ENCODE measurements at regions not wholly inside any gene's neighbourhood (a gene's known extent, or its start where the extent isn't known, plus 50 kb on each side); places are given as distances from the start of the nearest gene placed in this dataset.

GRCh38 chr7:84364708-84365107 is 170.1 kb upstream of the SEMA3A start:
- Histone ChIP-seq H3K36me3 (ENCODE audit: control insufficient read depth in 2 of 2, insufficient read depth in 2 of 2, low read length in 1 of 2) (no peaks in the 10 kb centered on the region), H4K20me1 (ENCODE audit: control insufficient read depth, insufficient read depth) (no peaks in the 10 kb centered on the region), H3K9ac (ENCODE audit: control insufficient read depth, insufficient read depth, low read length) (no peak overlapping the region), H3K4me2 (ENCODE audit: control insufficient read depth, insufficient read depth) (no peak overlapping the region), H3K27ac (ENCODE audit: control insufficient read depth, insufficient read depth) (no peak overlapping the region), H3K9me3 (replicated peaks; ENCODE audit: control insufficient read depth, insufficient read depth, low read length) (no peaks in the 10 kb centered on the region), H2AFZ (ENCODE audit: control insufficient read depth, low read depth, low read length) (no peak overlapping the region), H3K79me2 (ENCODE audit: control insufficient read depth, insufficient read depth, low read length) (no peaks in the 10 kb centered on the region), H3K4me1 (ENCODE audit: control insufficient read depth, insufficient read depth, low read length) (no peaks in the 10 kb centered on the region), H3K27me3 (replicated peaks in 1 of 2; ENCODE audit: control insufficient read depth in 2 of 2, insufficient read depth in 2 of 2, low read length in 1 of 2) (no peaks in the 10 kb centered on the region), H3K4me3 (no peak overlapping the region)
- intact Hi-C loops (cut with micrococcal nuclease; ENCODE audit: unreplicated experiment) (no loop called here), in situ Hi-C loops (cut with MboI) (no loop called here)
- ChIA-PET SMC1A (ENCODE audit: uncharacterized antibody, unreplicated experiment) (interaction anchor here (0.6 to 1.6 kb wide), 2 partner anchors 19 to 169 kb away, joined by 3 read pairs; no protein-coding TSS in a partner anchor), RAD21 (ENCODE audit: unreplicated experiment) (no interaction called here), POLR2A (no interaction called here), CTCF (no interaction called here)
- FAIRE-seq (no peak), ATAC-seq (no peak), DNase-seq (ENCODE audit: low read depth, low spot score) (no peak)
- 0% methylated on average over 1 of the region's 1 CpG for whole genome bisulfite sequencing (ENCODE audit: insufficient coverage, insufficient replicate concordance, low lambda C conversion rate, missing lambda C conversion rate)
- BruUV-seq (replicated peaks), result no TSS peak
- no peak for TF ChIP-seq ZZZ3 (IDR thresholded peaks at IDR 0.05; ENCODE audit: control insufficient read depth, insufficient read length, low read depth)
- TF ChIP-seq EP300 (IDR thresholded peaks at IDR 0.05; ENCODE audit: borderline replicate concordance in 1 of 2, control insufficient read depth in 1 of 2, low read depth in 2 of 2, low read length in 2 of 2), result no peak
- TF ChIP-seq CREB1 (IDR thresholded peaks at IDR 0.05; ENCODE audit: low read depth), result no peak
- TF ChIP-seq POLR2AphosphoS5 (IDR thresholded peaks at IDR 0.05; ENCODE audit: low read length), result no peak
- TF ChIP-seq ESRRA (IDR thresholded peaks at IDR 0.05; ENCODE audit: low read length), result no peak
- no peak for TF ChIP-seq KDM1A (IDR thresholded peaks at IDR 0.05; ENCODE audit: borderline replicate concordance)
- no peak for TF ChIP-seq SIX5 (IDR thresholded peaks at IDR 0.05; ENCODE audit: low read depth, low read length, severe bottlenecking)
- no peak for TF ChIP-seq RUNX3 (IDR thresholded peaks at IDR 0.05; ENCODE audit: low read length)
- TF ChIP-seq LARP7 (IDR thresholded peaks at IDR 0.05), result no peak
- TF ChIP-seq EED (IDR thresholded peaks at IDR 0.05; ENCODE audit: low read depth), result no peak
- TF ChIP-seq PAX5 (IDR thresholded peaks at IDR 0.05; ENCODE audit: borderline replicate concordance, low read depth, low read length), result no peak
- no peak for TF ChIP-seq MAX (IDR thresholded peaks at IDR 0.05; ENCODE audit: low read depth, low read length)
- no peak for TF ChIP-seq ZBTB33 (IDR thresholded peaks at IDR 0.05)
- TF ChIP-seq FOXK2 (IDR thresholded peaks at IDR 0.05), result no peak
- no peak for TF ChIP-seq SP1 (IDR thresholded peaks at IDR 0.05; ENCODE audit: low read depth, low read length)
- no peak for TF ChIP-seq BCLAF1 (IDR thresholded peaks at IDR 0.05)
- no peak for TF ChIP-seq GABPA (IDR thresholded peaks at IDR 0.05; ENCODE audit: low read depth)
- TF ChIP-seq RELB (IDR thresholded peaks at IDR 0.05; ENCODE audit: low read depth), result no peak

Data from GM12878 (cell line).